ENCODE measurements at regions not wholly inside any gene's neighbourhood (a gene's known extent, or its start where the extent isn't known, plus 50 kb on each side); places are given as distances from the start of the nearest gene placed in this dataset.
"Not testable (repeated sequence)": the region's sequence is repeated elsewhere in the genome, so short reads cannot be mapped to it uniquely, and the experiment has no call there.

DNA sequence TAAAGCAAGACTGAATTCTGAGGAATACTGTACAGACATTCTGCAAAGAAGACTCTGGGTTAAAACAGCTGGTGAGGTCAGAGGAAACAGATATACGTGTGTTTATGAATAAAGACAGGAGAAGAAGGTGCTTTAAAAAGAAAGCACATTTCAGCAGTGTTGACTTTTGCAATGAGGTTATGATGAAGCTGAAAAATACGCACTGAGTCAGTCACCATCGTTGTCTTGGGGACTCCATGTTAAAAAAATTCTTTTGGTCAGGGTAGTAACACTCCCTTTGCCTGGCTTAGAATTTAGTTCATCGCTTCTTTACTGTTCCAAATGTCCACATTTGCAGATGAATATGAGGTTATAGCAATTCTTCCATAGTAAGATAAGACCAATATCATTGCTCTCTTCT lies 1049.0 kb downstream of the TSN start:
- H3K9me3 ChIP-seq (ENCODE audit: control insufficient read depth, insufficient read depth, low read length): peaks cover 10% of the 10 kb centered on the region
- POLR2A ChIA-PET: no interaction called here
- CTCF ChIA-PET: no interaction called here
- H3K27ac ChIP-seq (ENCODE audit: low read depth, low read length): no peak overlapping the region
- TF ChIP-seq, protein P1, sequence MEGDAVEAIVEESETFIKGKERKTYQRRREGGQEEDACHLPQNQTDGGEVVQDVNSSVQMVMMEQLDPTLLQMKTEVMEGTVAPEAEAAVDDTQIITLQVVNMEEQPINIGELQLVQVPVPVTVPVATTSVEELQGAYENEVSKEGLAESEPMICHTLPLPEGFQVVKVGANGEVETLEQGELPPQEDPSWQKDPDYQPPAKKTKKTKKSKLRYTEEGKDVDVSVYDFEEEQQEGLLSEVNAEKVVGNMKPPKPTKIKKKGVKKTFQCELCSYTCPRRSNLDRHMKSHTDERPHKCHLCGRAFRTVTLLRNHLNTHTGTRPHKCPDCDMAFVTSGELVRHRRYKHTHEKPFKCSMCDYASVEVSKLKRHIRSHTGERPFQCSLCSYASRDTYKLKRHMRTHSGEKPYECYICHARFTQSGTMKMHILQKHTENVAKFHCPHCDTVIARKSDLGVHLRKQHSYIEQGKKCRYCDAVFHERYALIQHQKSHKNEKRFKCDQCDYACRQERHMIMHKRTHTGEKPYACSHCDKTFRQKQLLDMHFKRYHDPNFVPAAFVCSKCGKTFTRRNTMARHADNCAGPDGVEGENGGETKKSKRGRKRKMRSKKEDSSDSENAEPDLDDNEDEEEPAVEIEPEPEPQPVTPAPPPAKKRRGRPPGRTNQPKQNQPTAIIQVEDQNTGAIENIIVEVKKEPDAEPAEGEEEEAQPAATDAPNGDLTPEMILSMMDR (IDR thresholded peaks at IDR 0.05; ENCODE audit: low read depth, low read length): no peak
- DNase-seq (ENCODE audit: low read depth, low spot score): no peak
- H3K4me3 ChIP-seq (ENCODE audit: low read depth, low read length): no peak overlapping the region
- H3K27me3 ChIP-seq (ENCODE audit: control insufficient read depth, insufficient read depth, low read length): no peaks in the 10 kb centered on the region

DNA sequence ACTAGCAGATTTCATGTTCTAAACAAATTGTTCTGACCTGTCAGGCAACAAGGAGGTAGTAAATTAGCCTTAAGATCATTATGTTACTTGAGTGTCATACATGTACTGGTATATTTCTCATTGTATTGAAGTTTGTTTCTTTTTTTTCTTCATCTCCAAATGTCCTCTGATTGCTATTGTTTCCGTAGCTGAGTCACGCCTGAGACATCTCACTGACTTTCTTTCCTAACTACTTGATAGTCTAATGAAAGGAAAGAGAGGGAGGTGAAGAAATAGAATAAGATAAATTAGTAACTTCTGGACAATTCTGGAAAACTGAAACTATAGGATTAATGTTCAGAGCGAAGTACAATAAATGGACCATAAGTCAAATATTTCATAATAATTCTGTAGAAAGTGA lies 1049.9 kb downstream of the TSN start:
- CTCF ChIA-PET: no interaction called here
- Histone ChIP-seq H3K4me3 (ENCODE audit: low read depth, low read length) (no peak overlapping the region), H3K9me3 (ENCODE audit: control insufficient read depth, insufficient read depth, low read length) (peaks cover 10% of the 10 kb centered on the region), H3K27ac (ENCODE audit: low read depth, low read length) (no peak overlapping the region), H3K27me3 (ENCODE audit: control insufficient read depth, insufficient read depth, low read length) (no peaks in the 10 kb centered on the region)
- no peak for DNase-seq (ENCODE audit: low read depth, low spot score)
- POLR2A ChIA-PET: no interaction called here
- TF ChIP-seq, protein P1 (IDR thresholded peaks at IDR 0.05; ENCODE audit: low read depth, low read length): no peak

- Histone ChIP-seq H3K27ac (ENCODE audit: low read depth, low read length) (no peak overlapping the region), H3K4me3 (ENCODE audit: low read depth, low read length) (no peak overlapping the region), H3K27me3 (ENCODE audit: control insufficient read depth, insufficient read depth, low read length) (no peaks in the 10 kb centered on the region), H3K9me3 (ENCODE audit: control insufficient read depth, insufficient read depth, low read length) (peaks cover 10% of the 10 kb centered on the region; the same call in 1 of the 2 replicates)
- ChIA-PET CTCF (no interaction called here), POLR2A (no interaction called here)
- no peak for DNase-seq (ENCODE audit: low read depth, low spot score)
- TF ChIP-seq, protein P1 (IDR thresholded peaks at IDR 0.05; ENCODE audit: low read depth, low read length): no peak
Measured at GRCh38 chr2:122808286-122808969, 1053.0 kb downstream of the TSN start.

DNA sequence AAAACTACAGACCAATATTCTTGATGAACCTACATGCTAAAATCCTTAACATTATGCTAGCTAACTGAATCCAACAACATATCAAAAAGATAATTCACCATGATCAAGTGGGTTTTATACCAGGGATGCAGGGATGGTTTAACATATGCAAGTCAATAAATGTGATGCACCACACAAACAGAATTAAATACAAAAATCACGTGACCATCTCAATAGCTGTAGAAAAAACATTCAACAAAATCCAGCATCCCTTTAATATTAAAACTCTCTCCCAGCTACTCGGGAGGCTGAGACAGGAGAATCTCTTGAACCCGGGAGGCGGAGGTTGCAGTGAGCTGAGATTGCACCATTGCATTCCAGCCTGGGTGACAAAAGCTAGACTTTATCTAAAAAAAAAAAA lies 1056.8 kb downstream of the TSN start:
- H3K27ac ChIP-seq (ENCODE audit: low read depth, low read length); DNase-seq (ENCODE audit: low read depth, low spot score); H3K4me3 ChIP-seq (ENCODE audit: low read depth, low read length); POLR2A ChIA-PET; CTCF ChIA-PET; H3K27me3 ChIP-seq (ENCODE audit: control insufficient read depth, insufficient read depth, low read length): not testable (repeated sequence)
- peaks cover 14% of the 10 kb centered on the region for H3K9me3 ChIP-seq (ENCODE audit: control insufficient read depth, insufficient read depth, low read length)

DNA sequence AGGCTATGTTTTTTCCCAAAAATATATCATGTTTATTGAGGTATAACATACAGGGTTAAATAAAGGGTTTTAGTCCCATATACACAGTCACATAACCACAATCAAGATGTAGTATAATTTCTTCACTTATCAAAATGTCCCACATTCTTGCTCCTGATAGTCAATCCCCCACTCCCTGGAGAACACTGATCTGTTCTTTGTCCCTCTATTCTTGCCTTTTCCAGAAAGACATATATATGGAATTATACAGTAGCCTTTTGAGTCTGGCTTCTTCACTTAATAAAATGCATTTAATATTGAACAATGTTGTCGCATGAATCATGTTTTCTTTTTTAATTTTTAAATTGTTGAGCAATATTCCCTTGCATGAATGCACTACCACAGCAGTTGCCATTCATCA lies 1059.7 kb downstream of the TSN start:
- Histone ChIP-seq H3K4me3 (ENCODE audit: low read depth, low read length) (no peak overlapping the region), H3K27me3 (ENCODE audit: control insufficient read depth, insufficient read depth, low read length) (no peaks in the 10 kb centered on the region), H3K27ac (ENCODE audit: low read depth, low read length) (no peak overlapping the region), H3K9me3 (ENCODE audit: control insufficient read depth, insufficient read depth, low read length) (peaks cover 9% of the 10 kb centered on the region)
- ChIA-PET CTCF (no interaction called here), POLR2A (no interaction called here)
- DNase-seq (ENCODE audit: low read depth, low spot score): no peak
- TF ChIP-seq, protein P1 (IDR thresholded peaks at IDR 0.05; ENCODE audit: low read depth, low read length): no peak
